KOPT-K1 (cell line): ENCODE measurements at regions not wholly inside any gene's neighbourhood (a gene's known extent, or its start where the extent isn't known, plus 50 kb on each side); places are given as distances from the start of the nearest gene placed in this dataset.

Experiments used
- H3K27ac ChIP-seq: fragments of 200-600 bp; sonication (generic); 2 replicates; pipeline ENCODE4 v1.5.1; 2016; ENCODE audit warnings: antibody characterized with exemption, mild to moderate bottlenecking, low read depth, low read length; ENCODE audit not compliant: poor library complexity, severe bottlenecking
- H3K36me3 ChIP-seq: fragments of 200-600 bp; sonication (generic); 2 replicates; pipeline ENCODE4 v1.5.1; 2017; ENCODE audit warnings: antibody characterized with exemption, mild to moderate bottlenecking, low read length, moderate library complexity; ENCODE audit not compliant: insufficient read depth
- H3K9me3 ChIP-seq: fragments of 200-600 bp; sonication (generic); 2 replicates; pipeline ENCODE4 v1.5.1; 2017; ENCODE audit warnings: antibody characterized with exemption, low read length, mild to moderate bottlenecking; ENCODE audit not compliant: insufficient read depth, poor library complexity, severe bottlenecking

GRCh38 chr4:130080872-130081451 lies 985.0 kb downstream of the C4orf33 start:
- Histone ChIP-seq H3K9me3 (no peaks in the 10 kb centered on the region), H3K36me3 (no peaks in the 10 kb centered on the region), H3K27ac (no peak overlapping the region)

GRCh38 chr4:130090427-130090826 lies 994.5 kb downstream of the C4orf33 start:
- H3K36me3 ChIP-seq = no peaks in the 10 kb centered on the region
- no peak overlapping the region for H3K27ac ChIP-seq
- H3K9me3 ChIP-seq = no peaks in the 10 kb centered on the region

GRCh38 chr4:130092187-130093015 lies 996.4 kb downstream of the C4orf33 start:
- H3K27ac ChIP-seq = no peak overlapping the region
- no peaks in the 10 kb centered on the region for H3K36me3 ChIP-seq
- no peaks in the 10 kb centered on the region for H3K9me3 ChIP-seq

- Histone ChIP-seq H3K27ac (no peak overlapping the region), H3K36me3 (no peaks in the 10 kb centered on the region), H3K9me3 (no peaks in the 10 kb centered on the region)
Measured at GRCh38 chr4:130099105-130099504, 1003.2 kb downstream of the C4orf33 start.

- no peaks in the 10 kb centered on the region for H3K36me3 ChIP-seq
Measured at GRCh38 chr4:130110189-130110588, 1014.2 kb downstream of the C4orf33 start.

GRCh38 chr4:130110770-130111169 lies 1014.8 kb downstream of the C4orf33 start:
- Histone ChIP-seq H3K36me3 (no peaks in the 10 kb centered on the region), H3K9me3 (peaks cover 3% of the 10 kb centered on the region), H3K27ac (no peak overlapping the region)

More at GRCh38 chr4:130110189-130110588, 1014.2 kb downstream of the C4orf33 start:
- Histone ChIP-seq H3K27ac (no peak overlapping the region), H3K9me3 (peaks cover 3% of the 10 kb centered on the region)

- Histone ChIP-seq H3K36me3 (no peaks in the 10 kb centered on the region), H3K9me3 (no peaks in the 10 kb centered on the region)
Measured at GRCh38 chr4:130124066-130124465, 1028.1 kb downstream of the C4orf33 start.

GRCh38 chr4:130125467-130125866 lies 1029.5 kb downstream of the C4orf33 start:
- H3K27ac ChIP-seq = no peak overlapping the region
- no peaks in the 10 kb centered on the region for H3K9me3 ChIP-seq
- H3K36me3 ChIP-seq = no peaks in the 10 kb centered on the region

More at GRCh38 chr4:130124066-130124465, 1028.1 kb downstream of the C4orf33 start:
- no peak overlapping the region for H3K27ac ChIP-seq

- Histone ChIP-seq H3K9me3 (no peaks in the 10 kb centered on the region), H3K27ac (no peak overlapping the region), H3K36me3 (no peaks in the 10 kb centered on the region)
Measured at GRCh38 chr4:130127297-130127696, 1031.3 kb downstream of the C4orf33 start.

- Histone ChIP-seq H3K9me3 (no peaks in the 10 kb centered on the region), H3K27ac (no peak overlapping the region), H3K36me3 (no peaks in the 10 kb centered on the region)
Measured at GRCh38 chr4:130131536-130131935, 1035.6 kb downstream of the C4orf33 start.

- Histone ChIP-seq H3K27ac (no peak overlapping the region), H3K9me3 (no peaks in the 10 kb centered on the region), H3K36me3 (no peaks in the 10 kb centered on the region)
Measured at GRCh38 chr4:130141651-130142050, 1045.7 kb downstream of the C4orf33 start.

- Histone ChIP-seq H3K27ac (no peak overlapping the region), H3K9me3 (no peaks in the 10 kb centered on the region), H3K36me3 (no peaks in the 10 kb centered on the region)
Measured at GRCh38 chr4:130143656-130144055, 1047.7 kb downstream of the C4orf33 start.

- H3K9me3 ChIP-seq = no peaks in the 10 kb centered on the region
- no peak overlapping the region for H3K27ac ChIP-seq
- no peaks in the 10 kb centered on the region for H3K36me3 ChIP-seq
Measured at GRCh38 chr4:130146773-130147172, 1050.8 kb downstream of the C4orf33 start.

- no peak overlapping the region for H3K27ac ChIP-seq
- no peaks in the 10 kb centered on the region for H3K36me3 ChIP-seq
- no peaks in the 10 kb centered on the region for H3K9me3 ChIP-seq
Measured at GRCh38 chr4:130147641-130148040, 1051.7 kb downstream of the C4orf33 start.

GRCh38 chr4:130154901-130155300 lies 1058.9 kb downstream of the C4orf33 start:
- Histone ChIP-seq H3K27ac (no peak overlapping the region), H3K36me3 (no peaks in the 10 kb centered on the region), H3K9me3 (no peaks in the 10 kb centered on the region)

GRCh38 chr4:130163701-130164100 lies 1067.7 kb downstream of the C4orf33 start:
- no peaks in the 10 kb centered on the region for H3K9me3 ChIP-seq
- no peak overlapping the region for H3K27ac ChIP-seq
- no peaks in the 10 kb centered on the region for H3K36me3 ChIP-seq
